ENCODE measurements at regions not wholly inside any gene's neighbourhood (a gene's known extent, or its start where the extent isn't known, plus 50 kb on each side); places are given as distances from the start of the nearest gene placed in this dataset.
"Not testable (repeated sequence)": the region's sequence is repeated elsewhere in the genome, so short reads cannot be mapped to it uniquely, and the experiment has no call there.

DNA sequence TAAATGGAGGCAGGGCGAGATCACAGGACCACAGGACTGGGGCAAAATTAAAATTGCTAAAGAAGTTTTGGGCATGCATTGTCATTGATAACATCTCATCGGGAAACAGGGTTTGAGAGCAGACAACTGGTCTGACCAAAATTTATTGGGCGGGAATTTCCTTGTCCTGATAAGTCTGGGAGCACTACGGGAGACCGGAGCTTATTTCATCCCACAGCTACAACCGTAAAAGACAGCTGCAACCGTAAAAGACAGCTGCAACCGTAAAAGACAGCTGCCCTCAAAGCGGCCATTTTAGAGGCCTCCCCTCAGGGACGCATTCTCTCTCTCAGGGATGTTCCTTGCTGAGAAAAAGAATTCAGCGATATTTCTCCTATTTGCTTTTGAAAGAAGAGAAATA is 170.4 kb upstream of the NPAP1 start:
- not testable (repeated sequence) for DNase-seq (ENCODE audit: low spot score)

- DNase-seq (ENCODE audit: low spot score) = not testable (repeated sequence)
Measured at GRCh38 chr15:24509714-24510113, 165.9 kb upstream of the NPAP1 start.

DNA sequence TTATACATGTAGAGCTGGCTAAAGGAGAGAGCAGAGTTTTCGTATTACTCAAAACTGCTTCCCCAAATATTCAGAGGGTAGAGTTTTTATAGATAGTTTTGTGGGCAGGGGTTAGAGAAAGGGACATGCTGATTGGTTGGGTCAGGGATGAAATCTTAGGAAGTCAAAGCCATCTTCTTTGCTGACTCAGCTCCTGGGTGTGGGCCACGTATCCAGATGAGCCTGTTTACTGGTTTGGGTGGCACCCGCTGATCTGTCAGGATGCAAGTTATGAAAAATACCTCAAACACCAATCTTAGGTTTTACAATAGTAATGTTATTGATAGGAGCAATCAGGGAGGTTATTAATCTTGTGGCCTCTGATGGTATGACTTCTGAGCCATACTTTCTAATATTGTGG is 164.0 kb upstream of the NPAP1 start:
- DNase-seq (ENCODE audit: low spot score) = not testable (repeated sequence)

DNA sequence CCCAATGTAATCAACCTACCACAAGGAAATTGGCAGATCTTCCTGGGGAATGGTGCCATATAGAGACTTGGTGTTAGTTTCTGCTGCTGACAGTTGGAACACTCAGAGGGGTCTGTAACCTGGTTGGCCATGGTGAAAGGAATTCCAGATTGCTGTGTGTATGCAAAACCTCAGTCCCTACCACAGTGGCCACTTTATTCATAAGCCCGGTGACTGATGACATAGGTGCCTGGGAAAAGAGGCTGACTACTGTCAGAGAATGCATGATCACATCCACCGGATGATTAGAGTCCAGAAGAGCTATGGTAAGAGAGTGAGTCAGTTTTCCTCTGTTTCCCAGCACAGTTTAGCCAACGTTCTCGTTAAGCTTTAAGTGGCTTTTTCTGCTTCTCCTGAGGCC is 156.8 kb upstream of the NPAP1 start:
- not testable (repeated sequence) for DNase-seq (ENCODE audit: low spot score)

DNA sequence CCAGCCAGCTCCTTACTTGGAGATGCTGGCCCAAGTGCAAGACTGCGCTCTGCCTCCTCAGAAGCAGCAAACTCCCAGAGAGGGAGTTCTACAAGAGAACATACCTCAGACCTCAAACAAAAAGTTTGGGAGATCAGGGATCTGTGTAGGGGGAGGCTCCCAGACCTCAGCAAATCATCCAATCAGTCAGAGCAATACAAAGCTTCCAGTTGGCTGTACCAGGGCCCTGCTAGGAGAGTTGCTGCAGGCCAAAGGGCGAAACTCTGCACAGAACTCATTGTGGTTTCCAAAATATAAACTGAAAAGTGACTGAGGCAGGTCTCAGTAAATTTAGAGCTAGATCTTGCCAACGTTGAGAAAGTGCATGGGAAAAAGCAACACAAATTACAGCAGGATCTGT is 144.3 kb upstream of the NPAP1 start:
- DNase-seq (ENCODE audit: low spot score) = not testable (repeated sequence)

DNA sequence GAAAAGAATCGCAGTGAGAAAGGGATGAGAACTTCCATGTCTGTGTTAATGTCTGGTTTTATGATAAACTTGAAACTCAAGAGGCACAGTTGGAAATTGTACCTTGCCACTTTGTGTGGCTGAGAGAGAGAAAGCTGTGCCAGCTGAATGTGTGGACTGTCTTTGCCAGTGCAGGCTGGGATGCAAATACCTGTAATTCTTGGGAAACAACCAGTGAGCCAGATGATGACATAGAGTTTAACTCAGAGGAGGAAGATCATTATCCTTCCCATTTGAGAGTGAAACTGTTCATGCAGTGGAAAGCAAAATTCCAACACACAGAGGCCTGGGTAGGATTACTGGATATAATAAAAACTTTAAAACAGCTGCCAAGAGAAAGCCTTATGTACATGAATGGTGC is 141.5 kb upstream of the NPAP1 start:
- DNase-seq (ENCODE audit: low spot score) = not testable (repeated sequence)

DNA sequence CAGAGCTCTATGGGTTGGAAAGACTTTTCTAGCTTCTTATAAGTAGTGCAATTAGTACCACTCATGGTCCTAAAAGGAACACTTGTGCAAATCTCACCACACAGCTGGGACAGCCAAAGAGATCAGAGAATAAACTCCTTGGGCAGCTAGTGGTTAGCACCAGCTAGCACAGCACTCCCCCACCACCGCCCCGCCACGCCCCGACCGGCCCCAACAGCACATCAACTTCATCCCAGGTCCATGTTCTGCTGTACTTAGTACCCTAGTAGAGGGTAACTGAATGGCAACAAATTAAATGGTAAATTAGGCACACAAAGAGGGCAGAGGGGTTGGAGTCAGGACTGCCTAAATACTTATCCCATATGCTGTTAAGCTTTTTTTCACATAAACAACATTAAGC is 118.3 kb upstream of the NPAP1 start:
- not testable (repeated sequence) for DNase-seq (ENCODE audit: low spot score)

DNA sequence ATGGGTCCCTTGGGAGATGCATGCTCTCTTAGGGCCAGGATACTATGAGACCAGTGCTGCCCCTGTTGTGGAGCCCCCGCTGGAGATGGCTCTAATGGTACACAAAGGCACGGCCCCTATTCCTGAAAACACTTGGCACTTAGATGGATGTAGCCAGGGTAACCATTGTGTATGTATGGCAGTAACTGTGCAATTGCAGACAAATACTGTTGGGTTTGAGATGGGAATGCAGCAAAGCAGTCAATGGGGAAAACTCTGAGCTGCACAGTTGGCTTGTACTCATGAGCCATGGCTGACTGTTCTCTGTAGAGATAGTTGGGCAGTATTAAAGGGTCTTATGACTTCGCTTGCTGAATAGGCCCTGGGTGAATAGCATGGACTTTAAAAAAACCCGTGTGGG is 67.9 kb upstream of the NPAP1 start:
- DNase-seq (ENCODE audit: low spot score) = no peak

DNA sequence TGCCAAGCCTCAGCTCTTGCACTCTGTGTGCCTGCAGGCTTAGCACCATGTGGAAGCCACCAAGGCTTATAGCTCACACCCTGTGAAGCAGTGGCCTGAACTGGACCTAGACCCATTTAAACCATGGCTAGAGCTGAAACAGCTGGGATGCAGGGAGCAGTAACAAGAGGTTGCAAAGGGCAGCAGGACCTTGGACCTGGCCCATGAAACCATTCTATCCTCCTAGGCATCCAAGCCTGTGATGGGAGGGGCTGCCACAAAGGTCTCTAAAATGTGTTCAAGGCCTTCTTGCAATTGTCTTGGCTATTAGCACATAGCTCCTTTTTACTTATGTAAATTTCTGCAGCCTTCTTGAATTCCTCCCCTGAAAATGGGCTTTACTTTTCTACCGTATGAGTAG is 57.9 kb upstream of the NPAP1 start:
- DNase-seq (ENCODE audit: low spot score) = no peak

DNA sequence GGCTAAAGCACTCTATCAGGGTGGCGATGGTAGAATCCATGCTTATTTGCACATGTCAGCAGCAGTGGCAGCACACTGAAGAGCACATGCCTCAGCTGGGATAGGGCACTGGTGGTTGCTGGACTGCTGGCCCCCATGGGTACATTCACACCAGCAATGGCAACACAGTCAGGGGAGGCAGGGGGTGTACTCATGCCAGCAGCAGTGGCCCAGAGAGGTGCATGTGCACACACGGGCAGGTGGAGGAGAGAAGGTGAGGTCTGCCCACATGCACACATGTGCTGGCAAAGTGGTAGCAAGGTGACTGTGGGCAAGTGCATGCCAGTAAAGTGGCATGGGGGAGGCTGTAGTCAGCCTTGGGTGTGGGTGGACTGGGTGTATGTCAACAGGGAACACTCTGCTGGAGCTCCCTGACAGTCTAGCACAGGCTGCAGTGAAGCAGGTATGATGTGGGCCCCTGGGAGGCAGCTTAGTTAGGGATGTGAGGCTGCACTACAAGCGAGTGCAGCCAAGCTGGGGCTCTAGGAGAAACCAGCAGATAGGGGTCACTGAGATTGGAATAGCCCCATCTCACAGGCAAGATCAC is 53.9 kb upstream of the NPAP1 start:
- DNase-seq (ENCODE audit: low spot score) = no peak
